ENCODE measurements at regions not wholly inside any gene's neighbourhood (a gene's known extent, or its start where the extent isn't known, plus 50 kb on each side); places are given as distances from the start of the nearest gene placed in this dataset.

- no peak for DNase-seq
Observed at GRCh38 chr2:831622-832021, 119.0 kb upstream of the SNTG2 start.

GRCh38 chr2:831225-831536 is 119.5 kb upstream of the SNTG2 start:
- no peak for DNase-seq

- DNase-seq, result no peak
Observed at GRCh38 chr2:830419-831224, 120.0 kb upstream of the SNTG2 start.

GRCh38 chr2:829047-829446 is 121.6 kb upstream of the SNTG2 start:
- DNase-seq, result no peak

- no peak for DNase-seq
Observed at GRCh38 chr2:824954-825353, 125.7 kb upstream of the SNTG2 start.

- DNase-seq, result no peak
Observed at GRCh38 chr2:824524-824923, 126.1 kb upstream of the SNTG2 start.

- no peak for DNase-seq
Observed at GRCh38 chr2:821546-821945, 129.1 kb upstream of the SNTG2 start.

GRCh38 chr2:819601-820000 is 131.0 kb upstream of the SNTG2 start:
- DNase-seq, result no peak

- no peak for DNase-seq
Observed at GRCh38 chr2:819121-819520, 131.5 kb upstream of the SNTG2 start.

GRCh38 chr2:817336-818015 is 133.2 kb upstream of the SNTG2 start:
- DNase-seq, result no peak

- DNase-seq, result no peak
Observed at GRCh38 chr2:816278-816677, 134.4 kb upstream of the SNTG2 start.

- no peak for DNase-seq
Observed at GRCh38 chr2:810397-810796, 133.2 kb upstream of the TMEM18 start.

GRCh38 chr2:807300-807699 is 130.1 kb upstream of the TMEM18 start:
- DNase-seq, result no peak

- no peak for DNase-seq
Observed at GRCh38 chr2:805664-806063, 128.5 kb upstream of the TMEM18 start.

GRCh38 chr2:797993-798392 is 120.8 kb upstream of the TMEM18 start:
- DNase-seq, result no peak

- DNase-seq, result no peak
Observed at GRCh38 chr2:797556-797955, 120.3 kb upstream of the TMEM18 start.

GRCh38 chr2:796141-796985 is 119.2 kb upstream of the TMEM18 start:
- no peak for DNase-seq

GRCh38 chr2:795531-796041 is 118.4 kb upstream of the TMEM18 start:
- DNase-seq, result no peak

- no peak for DNase-seq
Observed at GRCh38 chr2:794554-795241, 117.5 kb upstream of the TMEM18 start.

GRCh38 chr2:793236-793635 is 116.0 kb upstream of the TMEM18 start:
- DNase-seq, result no peak

- DNase-seq, result no peak
Observed at GRCh38 chr2:792687-793086, 115.5 kb upstream of the TMEM18 start.

Measured in nucleus accumbens (tissue), 56 donors.